IMR-90 (cell line): ENCODE measurements at regions not wholly inside any gene's neighbourhood (a gene's known extent, or its start where the extent isn't known, plus 50 kb on each side); places are given as distances from the start of the nearest gene placed in this dataset.

Source experiments
- ATAC-seq: fragments of 200-7000 bp; cut with Tn5 transposase; 2 replicates; pipeline ENCODE4 v1.9.1; 2020; ENCODE audit warnings: low read depth, mild to moderate bottlenecking, moderate library complexity
- BruUV-seq: library from RNA; stranded (reverse); fragments of 400-500 nt; replicated peaks from 2 replicates; lab custom pipeline; 2021; lab: Mats Ljungman, UMichigan
- CTCF ChIA-PET: fragments of 300-600 bp; formaldehyde crosslinking; extraction: SDS; loops from one replicate; lab custom pipeline; 2021; ENCODE audit warnings: antibody characterized with exemption; lab: Yijun Ruan, JAX
- POLR2A ChIA-PET: fragments of 300-600 bp; sonication (Branson Sonifier 250); formaldehyde crosslinking; loops from one replicate; lab custom pipeline; 2022; ENCODE audit warnings: antibody characterized with exemption; ENCODE audit not compliant: unreplicated experiment; lab: Charles Lee
- DNase-seq: peaks from one replicate; pipeline ENCODE4 v3.0.0; 2013
- H2AFZ ChIP-seq: replicated peaks from 2 replicates; pipeline ENCODE3; 2013; ENCODE audit warnings: low read length, mild to moderate bottlenecking; ENCODE audit not compliant: poor library complexity
- H2AK5ac ChIP-seq: 2 replicates; pipeline ENCODE4 v1.6.1; 2013; ENCODE audit warnings: low read depth, low read length, inconsistent platforms
- H2AK9ac ChIP-seq: replicated peaks from 2 replicates; pipeline ENCODE3; 2013; ENCODE audit warnings: mild to moderate bottlenecking, low read depth, low read length, moderate library complexity; ENCODE audit not compliant: poor library complexity
- H2BK120ac ChIP-seq: 2 replicates; pipeline ENCODE4 v1.6.1; 2013; ENCODE audit warnings: low read depth, low read length, inconsistent platforms
- H2BK15ac ChIP-seq: 3 replicates; pipeline ENCODE4 v1.6.1; 2013; ENCODE audit warnings: low read depth, low read length, inconsistent platforms
- H2BK20ac ChIP-seq: 2 replicates; pipeline ENCODE4 v1.6.1; 2013; ENCODE audit warnings: low read depth, mild to moderate bottlenecking, inconsistent platforms, low read length, moderate library complexity
- H2BK5ac ChIP-seq: 2 replicates; pipeline ENCODE4 v1.6.1; 2013; ENCODE audit warnings: mild to moderate bottlenecking, low read depth, low read length, inconsistent platforms; ENCODE audit not compliant: poor library complexity, severe bottlenecking
- H3K14ac ChIP-seq: replicated peaks from 2 replicates; pipeline ENCODE4 v1.6.1; 2013; ENCODE audit warnings: low read depth, low read length, inconsistent platforms
- H3K18ac ChIP-seq: 2 replicates; pipeline ENCODE4 v1.6.1; 2013; ENCODE audit warnings: low read depth, low read length, control low read depth
- H3K23ac ChIP-seq: 2 replicates; pipeline ENCODE4 v1.6.1; 2013; ENCODE audit warnings: low read depth, low read length, inconsistent platforms
- H3K27ac ChIP-seq: 2 replicates; pipeline ENCODE4 v1.5.1; 2013; ENCODE audit warnings: mild to moderate bottlenecking, control low read depth, low read length; ENCODE audit not compliant: insufficient read depth
- H3K27me3 ChIP-seq: 2 replicates; pipeline ENCODE4 v1.6.1; 2013; ENCODE audit warnings: low read length; ENCODE audit not compliant: control insufficient read depth, insufficient read depth
- H3K36me3 ChIP-seq: 2 replicates; pipeline ENCODE4 v1.6.1; 2013; ENCODE audit warnings: low read length, mixed read lengths; ENCODE audit not compliant: control insufficient read depth, insufficient read depth
- H3K4ac ChIP-seq: 2 replicates; pipeline ENCODE4 v1.6.1; 2013; ENCODE audit warnings: low read depth, low read length, inconsistent platforms
- H3K4me1 ChIP-seq: 2 replicates; pipeline ENCODE4 v1.6.1; 2013; ENCODE audit warnings: low read length, mixed read lengths; ENCODE audit not compliant: control insufficient read depth, insufficient read depth
- H3K4me2 ChIP-seq: 2 replicates; pipeline ENCODE4 v1.6.1; 2013; ENCODE audit warnings: low read depth, mild to moderate bottlenecking, control low read depth, low read length, moderate library complexity
- H3K4me3 ChIP-seq: 2 replicates; pipeline ENCODE4 v1.5.1; 2013; ENCODE audit warnings: low read depth, mild to moderate bottlenecking, control low read depth, low read length, moderate library complexity; ENCODE audit not compliant: insufficient read depth
- H3K56ac ChIP-seq: 2 replicates; pipeline ENCODE4 v1.6.1; 2013; ENCODE audit warnings: low read length, inconsistent platforms; ENCODE audit not compliant: insufficient read depth; ENCODE audit errors: extremely low read depth
- H3K79me1 ChIP-seq, 2 experiments: 2 replicates each; pipeline ENCODE4 v1.6.1; 2013; ENCODE audit warnings: low read length in 2 of 2, inconsistent platforms in 1 of 2, low read depth in 1 of 2
- H3K9ac ChIP-seq: 2 replicates; pipeline ENCODE4 v1.6.1; 2013; ENCODE audit warnings: low read depth, low read length, control low read depth
- H3K9me1 ChIP-seq: 2 replicates; pipeline ENCODE4 v1.6.1; 2013; ENCODE audit warnings: low read length, inconsistent platforms; ENCODE audit not compliant: insufficient read depth
- H3K9me3 ChIP-seq: 2 replicates; pipeline ENCODE4 v1.6.1; 2013; ENCODE audit warnings: low read length; ENCODE audit not compliant: control insufficient read depth, insufficient read depth
- H4K20me1 ChIP-seq: 2 replicates; pipeline ENCODE4 v1.6.1; 2013; ENCODE audit warnings: low read length, inconsistent platforms; ENCODE audit not compliant: insufficient read depth
- H4K5ac ChIP-seq: 2 replicates; pipeline ENCODE4 v1.6.1; 2013; ENCODE audit warnings: mild to moderate bottlenecking, low read depth, low read length, control low read depth
- H4K8ac ChIP-seq, 2 experiments: 2 replicates each; pipeline ENCODE4 v1.6.1; 2013; ENCODE audit warnings: low read depth in 2 of 2, low read length in 2 of 2, control low read depth in 1 of 2, inconsistent platforms in 1 of 2
- H4K91ac ChIP-seq: 2 replicates; pipeline ENCODE4 v1.6.1; 2013; ENCODE audit warnings: low read depth, low read length, inconsistent platforms; ENCODE audit not compliant: insufficient read depth
- CEBPB ChIP-seq: IDR thresholded peaks from 2 replicates; pipeline ENCODE4 v1.6.1; 2012; ENCODE audit warnings: low read depth, low read length, improper control_type of control experiment
- MAFK ChIP-seq: IDR thresholded peaks from 2 replicates; pipeline ENCODE4 v1.6.1; 2012; ENCODE audit warnings: low read depth, low read length, improper control_type of control experiment
- MAZ ChIP-seq: IDR thresholded peaks from 2 replicates; pipeline ENCODE4 v1.6.1; 2012; ENCODE audit warnings: low read depth, mild to moderate bottlenecking, low read length, improper control_type of control experiment, moderate library complexity, borderline replicate concordance
- POLR2A ChIP-seq: IDR thresholded peaks from 2 replicates; pipeline ENCODE4 v1.6.1; 2012; ENCODE audit warnings: mild to moderate bottlenecking, low read depth, low read length
- RAD21 ChIP-seq: IDR thresholded peaks from 2 replicates; pipeline ENCODE4 v1.6.1; 2012; ENCODE audit warnings: low read length, improper control_type of control experiment
- RCOR1 ChIP-seq: IDR thresholded peaks from 2 replicates; pipeline ENCODE4 v1.6.1; 2012; ENCODE audit warnings: mild to moderate bottlenecking, low read length, improper control_type of control experiment; ENCODE audit not compliant: insufficient replicate concordance
- SMC3 ChIP-seq: fragments of 150-350 bp; IDR thresholded peaks from 2 replicates; pipeline ENCODE4 v1.6.1; 2016; ENCODE audit warnings: low read depth, mild to moderate bottlenecking, antibody characterized with exemption, low read length, moderate library complexity
- WGBS, 2 experiments: methylation state at CpG; one replicate each; pipeline versions ENCODE4 v1.1.5 to v1.1.7; 2013; ENCODE audit warnings: missing lambda C conversion rate in 2 of 2; ENCODE audit not compliant: insufficient read length in 1 of 2; ENCODE audit errors: extremely low coverage in 2 of 2; 5-methylcytosine and 5-hydroxymethylcytosine counted together
- dilution Hi-C: fragments of 300-500 bp; cut with HindIII; formaldehyde crosslinking; loops from one replicate; pipeline ENCODE4 v1.14.3; 2018; ENCODE audit warnings: low sequenced_read_pairs; ENCODE audit not compliant: unreplicated experiment
- in situ Hi-C: fragments of 300-500 bp; cut with MboI; formaldehyde crosslinking; loops from 3 replicates; pipeline ENCODE4 v1.14.3; 2019; ENCODE audit warnings: low sequenced_read_pairs, inconsistent platforms, mixed read lengths
- intact Hi-C: fragments of 100-400 bp; cut with micrococcal nuclease; formaldehyde crosslinking; loops from 2 replicates; pipeline ENCODE4 v1.10.0; 2022
- TF ChIP-seq, protein P1 (sequence below): fragments of 150-350 bp; IDR thresholded peaks from 2 replicates; pipeline ENCODE4 v1.6.1; 2016; ENCODE audit warnings: low read depth, mild to moderate bottlenecking, low read length, moderate library complexity, borderline replicate concordance
- TF ChIP-seq, protein P2 (sequence below): conservative IDR thresholded peaks from 2 replicates; pipeline ENCODE4 v1.5.1; 2012; ENCODE audit warnings: mild to moderate bottlenecking, low read depth, low read length, improper control_type of control experiment

- Histone ChIP-seq H3K27me3 (no peaks in the 10 kb centered on the region), H2AK5ac (no peak overlapping the region), H2BK15ac (no peak overlapping the region), H3K4me2 (no peak overlapping the region), H3K4me1 (no peaks in the 10 kb centered on the region), H3K9me1 (no peaks in the 10 kb centered on the region), H3K27ac (no peak overlapping the region), H3K18ac (no peak overlapping the region), H2AFZ (no peak overlapping the region), H4K5ac (no peak overlapping the region), H3K79me1 (no peaks in the 10 kb centered on the region), H2AK9ac (no peak overlapping the region), H3K9me3 (peaks cover 17% of the 10 kb centered on the region), H2BK120ac (no peak overlapping the region), H4K91ac (no peak overlapping the region), H3K36me3 (no peaks in the 10 kb centered on the region), H3K23ac (no peak overlapping the region), H3K9ac (no peak overlapping the region), H3K4ac (no peak overlapping the region), H2BK5ac (no peak overlapping the region), H4K8ac (no peak overlapping the region), H3K56ac (no peak overlapping the region), H2BK20ac (no peak overlapping the region), H3K14ac (no peak overlapping the region), H3K4me3 (no peak overlapping the region), H4K20me1 (no peaks in the 10 kb centered on the region)
- dilution Hi-C loops: no loop called here
- no peak for DNase-seq
- in situ Hi-C loops: no loop called here
- no CpG with 5 or more reads among the region's 8 CpGs for WGBS, 2 experiments
- TF ChIP-seq RAD21 (no peak), SMC3 (no peak), RCOR1 (no peak), CEBPB (no peak), POLR2A (no peak), MAZ (no peak), MAFK (no peak)
- TF ChIP-seq, protein P1, sequence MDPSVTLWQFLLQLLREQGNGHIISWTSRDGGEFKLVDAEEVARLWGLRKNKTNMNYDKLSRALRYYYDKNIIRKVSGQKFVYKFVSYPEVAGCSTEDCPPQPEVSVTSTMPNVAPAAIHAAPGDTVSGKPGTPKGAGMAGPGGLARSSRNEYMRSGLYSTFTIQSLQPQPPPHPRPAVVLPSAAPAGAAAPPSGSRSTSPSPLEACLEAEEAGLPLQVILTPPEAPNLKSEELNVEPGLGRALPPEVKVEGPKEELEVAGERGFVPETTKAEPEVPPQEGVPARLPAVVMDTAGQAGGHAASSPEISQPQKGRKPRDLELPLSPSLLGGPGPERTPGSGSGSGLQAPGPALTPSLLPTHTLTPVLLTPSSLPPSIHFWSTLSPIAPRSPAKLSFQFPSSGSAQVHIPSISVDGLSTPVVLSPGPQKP: no peak
- TF ChIP-seq, protein P2, sequence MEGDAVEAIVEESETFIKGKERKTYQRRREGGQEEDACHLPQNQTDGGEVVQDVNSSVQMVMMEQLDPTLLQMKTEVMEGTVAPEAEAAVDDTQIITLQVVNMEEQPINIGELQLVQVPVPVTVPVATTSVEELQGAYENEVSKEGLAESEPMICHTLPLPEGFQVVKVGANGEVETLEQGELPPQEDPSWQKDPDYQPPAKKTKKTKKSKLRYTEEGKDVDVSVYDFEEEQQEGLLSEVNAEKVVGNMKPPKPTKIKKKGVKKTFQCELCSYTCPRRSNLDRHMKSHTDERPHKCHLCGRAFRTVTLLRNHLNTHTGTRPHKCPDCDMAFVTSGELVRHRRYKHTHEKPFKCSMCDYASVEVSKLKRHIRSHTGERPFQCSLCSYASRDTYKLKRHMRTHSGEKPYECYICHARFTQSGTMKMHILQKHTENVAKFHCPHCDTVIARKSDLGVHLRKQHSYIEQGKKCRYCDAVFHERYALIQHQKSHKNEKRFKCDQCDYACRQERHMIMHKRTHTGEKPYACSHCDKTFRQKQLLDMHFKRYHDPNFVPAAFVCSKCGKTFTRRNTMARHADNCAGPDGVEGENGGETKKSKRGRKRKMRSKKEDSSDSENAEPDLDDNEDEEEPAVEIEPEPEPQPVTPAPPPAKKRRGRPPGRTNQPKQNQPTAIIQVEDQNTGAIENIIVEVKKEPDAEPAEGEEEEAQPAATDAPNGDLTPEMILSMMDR: no peak
- BruUV-seq: no TSS peak
- intact Hi-C loops: no loop called here
- ChIA-PET CTCF (no interaction called here), POLR2A (no interaction called here)
- ATAC-seq: no peak
Measured at GRCh38 chr16:35188288-35189155, 1729.1 kb downstream of the TP53TG3F start.
